ENCODE measurements at regions not wholly inside any gene's neighbourhood (a gene's known extent, or its start where the extent isn't known, plus 50 kb on each side); places are given as distances from the start of the nearest gene placed in this dataset.
"Not testable (repeated sequence)": the region's sequence is repeated elsewhere in the genome, so short reads cannot be mapped to it uniquely, and the experiment has no call there.

- H3K4me3 ChIP-seq (ENCODE audit: low read length in 2 of 2) = no peak overlapping the region
- Mint-ChIP-seq H3K9me3 (peaks cover 0 to 4% (median under 1%) of the 10 kb centered on the region in 8 donors), H3K27ac (no peak overlapping the region), H3K4me3 (no peak overlapping the region), H3K36me3 (no peaks in the 10 kb centered on the region), H3K4me1 (no peaks in the 10 kb centered on the region), H3K27me3 (no peaks in the 10 kb centered on the region)
- H3K27ac ChIP-seq (ENCODE audit: low read depth, low read length) = no peak overlapping the region
- no peaks in the 10 kb centered on the region for H3K9me3 ChIP-seq (ENCODE audit: control insufficient read depth in 1 of 2, low read length in 2 of 2)
- no peaks in the 10 kb centered on the region for H3K27me3 ChIP-seq (ENCODE audit: insufficient read depth, low read length)
- CTCF ChIA-PET (ENCODE audit: partially characterized antibody) = no interaction called here
- POLR2A ChIA-PET (ENCODE audit: partially characterized antibody) = no interaction called here
- no peaks in the 10 kb centered on the region for H3K36me3 ChIP-seq (ENCODE audit: insufficient read depth, low read length)
- no peak for DNase-seq
- H3K4me1 ChIP-seq (ENCODE audit: insufficient read depth, low read length) = no peaks in the 10 kb centered on the region
- intact Hi-C loops (cut with micrococcal nuclease) = no loop called here
Measured at GRCh38 chr5:99589424-99589823, 660.6 kb upstream of the CHD1 start.

GRCh38 chr5:99587983-99588382, 659.2 kb upstream of the CHD1 start:
- POLR2A ChIA-PET (ENCODE audit: partially characterized antibody) = no interaction called here
- H3K27ac Mint-ChIP-seq = no peak overlapping the region

GRCh38 chr5:99586878-99587277, 658.1 kb upstream of the CHD1 start:
- no peak overlapping the region for H3K27ac ChIP-seq (ENCODE audit: low read depth, low read length)
- POLR2A ChIA-PET (ENCODE audit: partially characterized antibody) = no interaction called here
- no peaks in the 10 kb centered on the region for H3K4me1 ChIP-seq (ENCODE audit: insufficient read depth, low read length)
- CTCF ChIA-PET (ENCODE audit: partially characterized antibody) = no interaction called here
- intact Hi-C loops (cut with micrococcal nuclease) = no loop called here
- H3K36me3 ChIP-seq (ENCODE audit: insufficient read depth, low read length) = no peaks in the 10 kb centered on the region
- Mint-ChIP-seq H3K4me3 (no peak overlapping the region), H3K27me3 (no peaks in the 10 kb centered on the region), H3K36me3 (no peaks in the 10 kb centered on the region), H3K27ac (no peak overlapping the region), H3K9me3 (peaks cover 0 to 4% (median under 1%) of the 10 kb centered on the region in 8 donors), H3K4me1 (no peaks in the 10 kb centered on the region)
- H3K9me3 ChIP-seq (ENCODE audit: control insufficient read depth in 1 of 2, low read length in 2 of 2) = no peaks in the 10 kb centered on the region
- no peak for DNase-seq
- H3K27me3 ChIP-seq (ENCODE audit: insufficient read depth, low read length) = no peaks in the 10 kb centered on the region
- H3K4me3 ChIP-seq (ENCODE audit: low read length in 2 of 2) = no peak overlapping the region

More at GRCh38 chr5:99587983-99588382, 659.2 kb upstream of the CHD1 start:
- Histone ChIP-seq H3K27ac (ENCODE audit: low read depth, low read length) (no peak overlapping the region), H3K9me3 (ENCODE audit: control insufficient read depth in 1 of 2, low read length in 2 of 2) (no peaks in the 10 kb centered on the region), H3K4me3 (ENCODE audit: low read length in 2 of 2) (no peak overlapping the region), H3K4me1 (ENCODE audit: insufficient read depth, low read length) (no peaks in the 10 kb centered on the region), H3K36me3 (ENCODE audit: insufficient read depth, low read length) (no peaks in the 10 kb centered on the region), H3K27me3 (ENCODE audit: insufficient read depth, low read length) (no peaks in the 10 kb centered on the region)
- peaks cover 0 to 4% (median under 1%) of the 10 kb centered on the region in 8 donors for H3K9me3 Mint-ChIP-seq
- H3K4me3 Mint-ChIP-seq = no peak overlapping the region
- CTCF ChIA-PET (ENCODE audit: partially characterized antibody) = no interaction called here
- H3K36me3 Mint-ChIP-seq = no peaks in the 10 kb centered on the region
- no peak for DNase-seq
- H3K27me3 Mint-ChIP-seq = no peaks in the 10 kb centered on the region
- intact Hi-C loops (cut with micrococcal nuclease) = no loop called here
- no peaks in the 10 kb centered on the region for H3K4me1 Mint-ChIP-seq

GRCh38 chr5:99581204-99581603, 652.4 kb upstream of the CHD1 start:
- H3K27ac ChIP-seq (ENCODE audit: low read depth, low read length); CTCF ChIA-PET (ENCODE audit: partially characterized antibody); H3K4me3 ChIP-seq (ENCODE audit: low read length in 2 of 2); H3K4me1 ChIP-seq (ENCODE audit: insufficient read depth, low read length); H3K27ac Mint-ChIP-seq; H3K27me3 ChIP-seq (ENCODE audit: insufficient read depth, low read length); intact Hi-C loops (cut with micrococcal nuclease); H3K4me3 Mint-ChIP-seq; H3K9me3 Mint-ChIP-seq; H3K36me3 ChIP-seq (ENCODE audit: insufficient read depth, low read length); POLR2A ChIA-PET (ENCODE audit: partially characterized antibody); H3K27me3 Mint-ChIP-seq; H3K36me3 Mint-ChIP-seq; DNase-seq; H3K4me1 Mint-ChIP-seq; H3K9me3 ChIP-seq (ENCODE audit: control insufficient read depth in 1 of 2, low read length in 2 of 2): not testable (repeated sequence)

- H3K27ac ChIP-seq (ENCODE audit: low read depth, low read length); intact Hi-C loops (cut with micrococcal nuclease); H3K4me3 ChIP-seq (ENCODE audit: low read length in 2 of 2); DNase-seq; POLR2A ChIA-PET (ENCODE audit: partially characterized antibody); H3K27me3 Mint-ChIP-seq; H3K4me1 Mint-ChIP-seq; CTCF ChIA-PET (ENCODE audit: partially characterized antibody); H3K36me3 Mint-ChIP-seq; H3K9me3 ChIP-seq (ENCODE audit: control insufficient read depth in 1 of 2, low read length in 2 of 2); H3K36me3 ChIP-seq (ENCODE audit: insufficient read depth, low read length); H3K27ac Mint-ChIP-seq; H3K4me1 ChIP-seq (ENCODE audit: insufficient read depth, low read length); H3K27me3 ChIP-seq (ENCODE audit: insufficient read depth, low read length); H3K9me3 Mint-ChIP-seq; H3K4me3 Mint-ChIP-seq: not testable (repeated sequence)
Measured at GRCh38 chr5:99562937-99563627, 634.3 kb upstream of the CHD1 start.

- no peak overlapping the region for H3K27ac ChIP-seq (ENCODE audit: low read depth, low read length)
- intact Hi-C loops (cut with micrococcal nuclease) = no loop called here
Measured at GRCh38 chr5:99553211-99553810, 624.5 kb upstream of the CHD1 start.

GRCh38 chr5:99544356-99544755, 615.5 kb upstream of the CHD1 start:
- H3K4me3 Mint-ChIP-seq = no peak overlapping the region
- Histone ChIP-seq H3K36me3 (ENCODE audit: insufficient read depth, low read length) (no peaks in the 10 kb centered on the region), H3K9me3 (ENCODE audit: control insufficient read depth in 1 of 2, low read length in 2 of 2) (no peaks in the 10 kb centered on the region), H3K4me1 (ENCODE audit: insufficient read depth, low read length) (no peaks in the 10 kb centered on the region), H3K27me3 (ENCODE audit: insufficient read depth, low read length) (no peaks in the 10 kb centered on the region), H3K27ac (ENCODE audit: low read depth, low read length) (no peak overlapping the region), H3K4me3 (ENCODE audit: low read length in 2 of 2) (no peak overlapping the region)
- no peaks in the 10 kb centered on the region for H3K36me3 Mint-ChIP-seq
- H3K27me3 Mint-ChIP-seq = no peaks in the 10 kb centered on the region
- H3K4me1 Mint-ChIP-seq = no peaks in the 10 kb centered on the region
- CTCF ChIA-PET (ENCODE audit: partially characterized antibody) = no interaction called here
- DNase-seq = no peak
- peaks cover 0 to 2% (median 0%) of the 10 kb centered on the region in 8 donors for H3K9me3 Mint-ChIP-seq
- intact Hi-C loops (cut with micrococcal nuclease) = no loop called here
- POLR2A ChIA-PET (ENCODE audit: partially characterized antibody) = no interaction called here
- no peak overlapping the region for H3K27ac Mint-ChIP-seq

More at GRCh38 chr5:99553211-99553810, 624.5 kb upstream of the CHD1 start:
- Histone ChIP-seq H3K27me3 (ENCODE audit: insufficient read depth, low read length) (no peaks in the 10 kb centered on the region), H3K9me3 (ENCODE audit: control insufficient read depth in 1 of 2, low read length in 2 of 2) (no peaks in the 10 kb centered on the region), H3K4me3 (ENCODE audit: low read length in 2 of 2) (no peak overlapping the region), H3K4me1 (ENCODE audit: insufficient read depth, low read length) (no peaks in the 10 kb centered on the region), H3K36me3 (ENCODE audit: insufficient read depth, low read length) (no peaks in the 10 kb centered on the region)
- Mint-ChIP-seq H3K27me3 (no peaks in the 10 kb centered on the region), H3K4me3 (no peak overlapping the region), H3K9me3 (peaks cover 0 to 1% (median 0%) of the 10 kb centered on the region in 8 donors), H3K4me1 (no peaks in the 10 kb centered on the region), H3K27ac (no peak overlapping the region), H3K36me3 (no peaks in the 10 kb centered on the region)
- CTCF ChIA-PET (ENCODE audit: partially characterized antibody) = no interaction called here
- POLR2A ChIA-PET (ENCODE audit: partially characterized antibody) = no interaction called here
- no peak for DNase-seq
